Parathyroid adenoma (tissue), 2 donors: ENCODE measurements at regions not wholly inside any gene's neighbourhood (a gene's known extent, or its start where the extent isn't known, plus 50 kb on each side); places are given as distances from the start of the nearest gene placed in this dataset.

Experiments used
- H2AFZ ChIP-seq: fragments of 300-600 bp; sonication (generic); one replicate; pipeline ENCODE4 v1.7.0; 2017; ENCODE audit warnings: antibody characterized with exemption, mild to moderate bottlenecking
- H3K27ac ChIP-seq: fragments of 300-600 bp; sonication (generic); one replicate; pipeline ENCODE4 v1.7.0; 2017
- H3K27me3 ChIP-seq: fragments of 300-600 bp; sonication (generic); one replicate; pipeline ENCODE4 v1.7.0; 2017; ENCODE audit warnings: low read length; ENCODE audit not compliant: control insufficient read depth, insufficient read depth
- H3K36me3 ChIP-seq: fragments of 300-600 bp; sonication (generic); one replicate; pipeline ENCODE4 v1.7.0; 2017; ENCODE audit warnings: low read length; ENCODE audit not compliant: control insufficient read depth, insufficient read depth
- H3K4me1 ChIP-seq: fragments of 300-600 bp; sonication (generic); one replicate; pipeline ENCODE4 v1.7.0; 2017; ENCODE audit warnings: control low read depth
- H3K4me2 ChIP-seq: fragments of 300-600 bp; sonication (generic); one replicate; pipeline ENCODE4 v1.7.0; 2017; ENCODE audit warnings: low read length
- H3K4me3 ChIP-seq: fragments of 300-600 bp; sonication (generic); one replicate; pipeline ENCODE4 v1.7.0; 2017; ENCODE audit warnings: low read depth, low read length
- H3K79me2 ChIP-seq: fragments of 300-600 bp; sonication (generic); one replicate; pipeline ENCODE4 v1.7.0; 2017; ENCODE audit warnings: control low read depth
- H3K9ac ChIP-seq: fragments of 300-600 bp; sonication (generic); one replicate; pipeline ENCODE4 v1.7.0; 2017; ENCODE audit warnings: mild to moderate bottlenecking
- H3K9me3 ChIP-seq: fragments of 300-600 bp; sonication (generic); one replicate; pipeline ENCODE4 v1.7.0; 2017; ENCODE audit warnings: low read length; ENCODE audit not compliant: control insufficient read depth
- CTCF ChIP-seq: fragments of 300-600 bp; sonication (generic); IDR thresholded peaks from one replicate; pipeline ENCODE4 v1.7.0; 2017; ENCODE audit warnings: antibody characterized with exemption, mild to moderate bottlenecking
- donor health status: primary hyperparathyroidism.

GRCh38 chr15:45743426-45744235, 108.8 kb downstream of the SQOR start:
- no peak overlapping the region for H3K4me2 ChIP-seq
- no peaks in the 10 kb centered on the region for H3K79me2 ChIP-seq
- H3K4me3 ChIP-seq: no peak overlapping the region
- no peaks in the 10 kb centered on the region for H3K27me3 ChIP-seq
- H3K36me3 ChIP-seq: no peaks in the 10 kb centered on the region
- H3K4me1 ChIP-seq: no peaks in the 10 kb centered on the region
- no peaks in the 10 kb centered on the region for H3K9me3 ChIP-seq
- H2AFZ ChIP-seq: no peak overlapping the region
- TF ChIP-seq CTCF: no peak
- no peak overlapping the region for H3K9ac ChIP-seq
- no peak overlapping the region for H3K27ac ChIP-seq

GRCh38 chr15:45744236-45744589, 109.4 kb downstream of the SQOR start:
- H3K27ac ChIP-seq: no peak overlapping the region
- H3K9ac ChIP-seq: no peak overlapping the region
- no peak overlapping the region for H3K4me2 ChIP-seq
- no peak overlapping the region for H3K4me3 ChIP-seq
- H3K9me3 ChIP-seq: no peaks in the 10 kb centered on the region
- H3K79me2 ChIP-seq: no peaks in the 10 kb centered on the region
- TF ChIP-seq CTCF: no peak
- no peaks in the 10 kb centered on the region for H3K4me1 ChIP-seq
- no peaks in the 10 kb centered on the region for H3K27me3 ChIP-seq
- H3K36me3 ChIP-seq: no peaks in the 10 kb centered on the region
- no peak overlapping the region for H2AFZ ChIP-seq

DNA sequence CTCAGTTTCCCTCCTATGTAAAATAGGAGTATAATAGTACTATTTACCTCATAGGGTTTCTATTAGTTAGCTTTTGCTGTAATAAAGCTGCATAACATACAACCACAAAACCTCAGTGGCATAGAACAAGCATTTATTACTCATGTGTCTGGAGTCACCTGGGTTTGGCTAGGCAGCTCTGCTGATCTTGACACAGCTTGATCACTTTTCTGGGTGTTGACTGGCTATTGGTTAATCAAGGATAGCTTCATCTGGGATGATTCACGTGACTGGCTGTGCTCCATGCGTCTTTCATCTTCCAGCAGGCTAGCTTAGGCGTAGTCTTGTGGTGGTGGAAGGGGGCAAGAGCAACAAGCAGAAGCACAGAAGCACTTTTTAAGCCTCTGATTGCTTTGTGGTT, 112.6 kb downstream of the SQOR start:
- Histone ChIP-seq H3K4me3 (no peak overlapping the region), H3K79me2 (no peaks in the 10 kb centered on the region), H3K36me3 (no peaks in the 10 kb centered on the region), H3K27ac (no peak overlapping the region), H3K9me3 (no peaks in the 10 kb centered on the region), H2AFZ (no peak overlapping the region), H3K4me1 (no peaks in the 10 kb centered on the region), H3K27me3 (no peaks in the 10 kb centered on the region), H3K4me2 (no peak overlapping the region), H3K9ac (no peak overlapping the region)
- no peak for TF ChIP-seq CTCF

- no peak overlapping the region for H3K4me3 ChIP-seq
- H3K4me1 ChIP-seq: no peaks in the 10 kb centered on the region
- no peak overlapping the region for H3K27ac ChIP-seq
- no peaks in the 10 kb centered on the region for H3K79me2 ChIP-seq
- no peak overlapping the region for H3K4me2 ChIP-seq
- no peak overlapping the region for H2AFZ ChIP-seq
- no peaks in the 10 kb centered on the region for H3K9me3 ChIP-seq
- no peaks in the 10 kb centered on the region for H3K36me3 ChIP-seq
- H3K27me3 ChIP-seq: no peaks in the 10 kb centered on the region
- no peak overlapping the region for H3K9ac ChIP-seq
- no peak for TF ChIP-seq CTCF
Observed at GRCh38 chr15:45751629-45752028, 116.8 kb downstream of the SQOR start.

- Histone ChIP-seq H2AFZ (no peak overlapping the region), H3K9me3 (no peaks in the 10 kb centered on the region), H3K27ac (no peak overlapping the region), H3K79me2 (no peaks in the 10 kb centered on the region), H3K9ac (no peak overlapping the region), H3K4me2 (no peak overlapping the region), H3K36me3 (no peaks in the 10 kb centered on the region), H3K4me1 (no peaks in the 10 kb centered on the region), H3K27me3 (no peaks in the 10 kb centered on the region), H3K4me3 (no peak overlapping the region)
- TF ChIP-seq CTCF: no peak
Observed at GRCh38 chr15:45759936-45760335, 125.1 kb downstream of the SQOR start.
